Gastrocnemius medialis (tissue), 4 donors: ENCODE measurements at regions not wholly inside any gene's neighbourhood (a gene's known extent, or its start where the extent isn't known, plus 50 kb on each side); places are given as distances from the start of the nearest gene placed in this dataset.

Source experiments
- ATAC-seq, 2 donors: fragments of 150-250 bp; one replicate each; pipeline ENCODE4 v1.9.1; 2016
- DNase-seq, 2 donors: peaks; one replicate each; pipeline ENCODE4 v3.0.0-alpha.2; 2019
- H3K27ac ChIP-seq, 4 donors: fragments of 200-600 bp; sonication (generic); 1 replicate in 1 of 4; 2 replicates in 3 of 4; pipeline ENCODE4 v1.5.1; 2016 to 2018; ENCODE audit warnings: mild to moderate bottlenecking in 2 of 4, moderate library complexity in 1 of 4
- H3K27me3 ChIP-seq, 3 donors: fragments of 200-600 bp; sonication (generic) in 2 of 3; 1 replicate in 1 of 3; 2 replicates in 2 of 3; pipeline versions ENCODE4 v1.5.1 to v1.6.0; 2016 to 2019; ENCODE audit warnings: mild to moderate bottlenecking in 1 of 3, moderate library complexity in 1 of 3
- H3K36me3 ChIP-seq, 2 donors: fragments of 200-600 bp; sonication (generic) in 1 of 2; one replicate each; pipeline ENCODE4 v1.5.1; 2017 to 2018
- H3K4me1 ChIP-seq, 2 donors: fragments of 200-600 bp; sonication (generic) in 1 of 2; one replicate each; pipeline ENCODE4 v1.5.1; 2016 to 2017; ENCODE audit warnings: mild to moderate bottlenecking in 2 of 2
- H3K4me3 ChIP-seq, 4 donors: fragments of 200-600 bp; sonication (generic) in 3 of 4; 1 replicate in 1 of 4; 2 replicates in 3 of 4; pipeline ENCODE4 v1.5.1; 2016 to 2019; ENCODE audit warnings: mild to moderate bottlenecking in 2 of 4
- H3K9me3 ChIP-seq, 3 donors: fragments of 200-600 bp; sonication (generic) in 2 of 3; 1 replicate in 1 of 3; 2 replicates in 2 of 3; pipeline ENCODE4 v1.5.1; 2016 to 2019
- CTCF ChIP-seq, 5 experiments: fragments of 450-650 bp in 3 of 5; fragments of 200-600 bp in 2 of 5; sonication (generic) in 2 of 5; IDR thresholded peaks in 4 of 5; conservative IDR thresholded peaks in 1 of 5; 1 replicate in 4 of 5; 2 replicates in 1 of 5; pipeline ENCODE4 v1.5.1; 2016 to 2019; ENCODE audit warnings: antibody characterized with exemption in 5 of 5, mild to moderate bottlenecking in 3 of 5, moderate library complexity in 3 of 5
- POLR2A ChIP-seq, 2 donors: fragments of 450-650 bp; IDR thresholded peaks; one replicate each; pipeline ENCODE4 v1.6.1; 2017; ENCODE audit warnings: antibody characterized with exemption in 2 of 2, mild to moderate bottlenecking in 2 of 2, moderate library complexity in 2 of 2
- in situ Hi-C, 4 donors: fragments of 200-750 bp; cut with MboI; loops; one replicate each; pipeline versions ENCODE4 v1.15.0 to v1.8.0; 2017; ENCODE audit warnings: low sequenced_read_pairs in 4 of 4
- intact Hi-C: fragments of 100-400 bp; cut with DNase I; formaldehyde crosslinking; loops from one replicate; pipeline ENCODE4 v1.15.1; 2023; ENCODE audit warnings: low total_unique reads

GRCh38 chr3:86797946-86798345 is 193.0 kb downstream of the VGLL3 start:
- Histone ChIP-seq H3K4me1 (peaks cover 4 to 9% of the 10 kb centered on the region in 2 donors), H3K27ac (no peak overlapping the region), H3K4me3 (no peak overlapping the region), H3K9me3 (no peaks in the 10 kb centered on the region), H3K36me3 (no peaks in the 10 kb centered on the region), H3K27me3 (no peaks in the 10 kb centered on the region)
- in situ Hi-C loops (no loop called here), intact Hi-C loops (no loop called here)
- no peak for ATAC-seq
- no peak for DNase-seq
- TF ChIP-seq POLR2A (IDR thresholded peaks at IDR 0.05), result no peak
- no peak for TF ChIP-seq CTCF (IDR thresholded peaks at IDR 0.05 in 4 of 5, conservative IDR thresholded peaks at IDR 0.05 in 1 of 5)

GRCh38 chr3:86794361-86795065 is 196.4 kb downstream of the VGLL3 start:
- Histone ChIP-seq H3K9me3 (no peaks in the 10 kb centered on the region), H3K36me3 (no peaks in the 10 kb centered on the region), H3K4me1 (peaks cover 4 to 9% of the 10 kb centered on the region in 2 donors), H3K27ac (peak overlapping the region; percentile 47 to 62 (median 51)), H3K27me3 (no peaks in the 10 kb centered on the region), H3K4me3 (peak overlapping the region in 3 of 4 donors; percentile 5 to 12 (median 8))
- in situ Hi-C loops (no loop called here), intact Hi-C loops (no loop called here)
- no peak for DNase-seq
- TF ChIP-seq POLR2A (IDR thresholded peaks at IDR 0.05), result no peak
- TF ChIP-seq CTCF (IDR thresholded peaks at IDR 0.05 in 4 of 5, conservative IDR thresholded peaks at IDR 0.05 in 1 of 5), result no peak
- ATAC-seq, result peak in 1 of 2 donors; percentile 28

- H3K9me3 ChIP-seq, result no peaks in the 10 kb centered on the region
- peaks cover 4 to 9% of the 10 kb centered on the region in 2 donors for H3K4me1 ChIP-seq
- no peaks in the 10 kb centered on the region for H3K27me3 ChIP-seq
- in situ Hi-C loops (no loop called here), intact Hi-C loops (no loop called here)
- H3K27ac ChIP-seq, result peak overlapping the region; percentile 47 to 62 (median 51)
- DNase-seq (no peak), ATAC-seq (peak; percentile 80 to 81)
- no peak for TF ChIP-seq CTCF (IDR thresholded peaks at IDR 0.05 in 4 of 5, conservative IDR thresholded peaks at IDR 0.05 in 1 of 5)
- TF ChIP-seq POLR2A (IDR thresholded peaks at IDR 0.05), result peak; percentile 20 to 22
- H3K36me3 ChIP-seq, result no peaks in the 10 kb centered on the region
- no peak overlapping the region for H3K4me3 ChIP-seq
Observed at GRCh38 chr3:86793786-86794185, 197.2 kb downstream of the VGLL3 start.

GRCh38 chr3:86792316-86792715 is 198.6 kb downstream of the VGLL3 start:
- H3K4me1 ChIP-seq, result peaks cover 4 to 9% of the 10 kb centered on the region in 2 donors
- no peaks in the 10 kb centered on the region for H3K36me3 ChIP-seq
- H3K4me3 ChIP-seq, result no peak overlapping the region
- H3K9me3 ChIP-seq, result no peaks in the 10 kb centered on the region
- H3K27me3 ChIP-seq, result no peaks in the 10 kb centered on the region
- DNase-seq (no peak), ATAC-seq (no peak)
- intact Hi-C loops, result no loop called here
- in situ Hi-C loops, result no loop called here
- H3K27ac ChIP-seq, result no peak overlapping the region
- no peak for TF ChIP-seq POLR2A (IDR thresholded peaks at IDR 0.05)
- no peak for TF ChIP-seq CTCF (IDR thresholded peaks at IDR 0.05 in 4 of 5, conservative IDR thresholded peaks at IDR 0.05 in 1 of 5)
